ENCODE measurements at regions not wholly inside any gene's neighbourhood (a gene's known extent, or its start where the extent isn't known, plus 50 kb on each side); places are given as distances from the start of the nearest gene placed in this dataset.

DNA sequence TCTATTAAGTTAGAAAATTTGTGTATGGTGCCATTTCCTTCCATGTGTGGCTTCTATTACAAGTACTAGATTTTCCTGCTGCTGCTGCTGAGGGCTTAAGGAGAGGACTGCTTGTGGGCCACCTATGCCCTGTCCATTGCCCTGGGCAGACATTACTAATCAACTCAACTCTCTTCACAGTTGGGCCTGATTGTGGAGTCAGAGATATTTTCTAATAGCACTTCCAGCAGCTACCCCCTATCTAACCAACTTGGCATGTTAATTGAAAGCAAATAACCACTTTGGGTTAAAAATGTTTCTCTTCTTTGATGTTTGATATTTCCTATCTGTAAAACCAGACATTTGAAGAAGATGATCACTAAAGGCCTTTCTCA, 242.0 kb downstream of the EDEM1 start (continued):
- TF ChIP-seq, protein P1, sequence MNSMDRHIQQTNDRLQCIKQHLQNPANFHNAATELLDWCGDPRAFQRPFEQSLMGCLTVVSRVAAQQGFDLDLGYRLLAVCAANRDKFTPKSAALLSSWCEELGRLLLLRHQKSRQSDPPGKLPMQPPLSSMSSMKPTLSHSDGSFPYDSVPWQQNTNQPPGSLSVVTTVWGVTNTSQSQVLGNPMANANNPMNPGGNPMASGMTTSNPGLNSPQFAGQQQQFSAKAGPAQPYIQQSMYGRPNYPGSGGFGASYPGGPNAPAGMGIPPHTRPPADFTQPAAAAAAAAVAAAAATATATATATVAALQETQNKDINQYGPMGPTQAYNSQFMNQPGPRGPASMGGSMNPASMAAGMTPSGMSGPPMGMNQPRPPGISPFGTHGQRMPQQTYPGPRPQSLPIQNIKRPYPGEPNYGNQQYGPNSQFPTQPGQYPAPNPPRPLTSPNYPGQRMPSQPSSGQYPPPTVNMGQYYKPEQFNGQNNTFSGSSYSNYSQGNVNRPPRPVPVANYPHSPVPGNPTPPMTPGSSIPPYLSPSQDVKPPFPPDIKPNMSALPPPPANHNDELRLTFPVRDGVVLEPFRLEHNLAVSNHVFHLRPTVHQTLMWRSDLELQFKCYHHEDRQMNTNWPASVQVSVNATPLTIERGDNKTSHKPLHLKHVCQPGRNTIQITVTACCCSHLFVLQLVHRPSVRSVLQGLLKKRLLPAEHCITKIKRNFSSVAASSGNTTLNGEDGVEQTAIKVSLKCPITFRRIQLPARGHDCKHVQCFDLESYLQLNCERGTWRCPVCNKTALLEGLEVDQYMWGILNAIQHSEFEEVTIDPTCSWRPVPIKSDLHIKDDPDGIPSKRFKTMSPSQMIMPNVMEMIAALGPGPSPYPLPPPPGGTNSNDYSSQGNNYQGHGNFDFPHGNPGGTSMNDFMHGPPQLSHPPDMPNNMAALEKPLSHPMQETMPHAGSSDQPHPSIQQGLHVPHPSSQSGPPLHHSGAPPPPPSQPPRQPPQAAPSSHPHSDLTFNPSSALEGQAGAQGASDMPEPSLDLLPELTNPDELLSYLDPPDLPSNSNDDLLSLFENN (IDR thresholded peaks at IDR 0.05; ENCODE audit: low read depth in 2 of 2, low read length in 2 of 2): peak in 1 of 2 experiments; percentile 59; a peak in 1 of 4 replicates
- TF ChIP-seq RBFOX2 (IDR thresholded peaks at IDR 0.05; ENCODE audit: low read depth, low read length): peak; percentile 29; the same call in 1 of the 2 replicates
- TF ChIP-seq, protein P2, sequence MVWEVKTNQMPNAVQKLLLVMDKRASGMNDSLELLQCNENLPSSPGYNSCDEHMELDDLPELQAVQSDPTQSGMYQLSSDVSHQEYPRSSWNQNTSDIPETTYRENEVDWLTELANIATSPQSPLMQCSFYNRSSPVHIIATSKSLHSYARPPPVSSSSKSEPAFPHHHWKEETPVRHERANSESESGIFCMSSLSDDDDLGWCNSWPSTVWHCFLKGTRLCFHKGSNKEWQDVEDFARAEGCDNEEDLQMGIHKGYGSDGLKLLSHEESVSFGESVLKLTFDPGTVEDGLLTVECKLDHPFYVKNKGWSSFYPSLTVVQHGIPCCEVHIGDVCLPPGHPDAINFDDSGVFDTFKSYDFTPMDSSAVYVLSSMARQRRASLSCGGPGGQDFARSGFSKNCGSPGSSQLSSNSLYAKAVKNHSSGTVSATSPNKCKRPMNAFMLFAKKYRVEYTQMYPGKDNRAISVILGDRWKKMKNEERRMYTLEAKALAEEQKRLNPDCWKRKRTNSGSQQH (CRISPR knock-in tag; IDR thresholded peaks at IDR 0.05): no peak
- TF ChIP-seq, protein P3, sequence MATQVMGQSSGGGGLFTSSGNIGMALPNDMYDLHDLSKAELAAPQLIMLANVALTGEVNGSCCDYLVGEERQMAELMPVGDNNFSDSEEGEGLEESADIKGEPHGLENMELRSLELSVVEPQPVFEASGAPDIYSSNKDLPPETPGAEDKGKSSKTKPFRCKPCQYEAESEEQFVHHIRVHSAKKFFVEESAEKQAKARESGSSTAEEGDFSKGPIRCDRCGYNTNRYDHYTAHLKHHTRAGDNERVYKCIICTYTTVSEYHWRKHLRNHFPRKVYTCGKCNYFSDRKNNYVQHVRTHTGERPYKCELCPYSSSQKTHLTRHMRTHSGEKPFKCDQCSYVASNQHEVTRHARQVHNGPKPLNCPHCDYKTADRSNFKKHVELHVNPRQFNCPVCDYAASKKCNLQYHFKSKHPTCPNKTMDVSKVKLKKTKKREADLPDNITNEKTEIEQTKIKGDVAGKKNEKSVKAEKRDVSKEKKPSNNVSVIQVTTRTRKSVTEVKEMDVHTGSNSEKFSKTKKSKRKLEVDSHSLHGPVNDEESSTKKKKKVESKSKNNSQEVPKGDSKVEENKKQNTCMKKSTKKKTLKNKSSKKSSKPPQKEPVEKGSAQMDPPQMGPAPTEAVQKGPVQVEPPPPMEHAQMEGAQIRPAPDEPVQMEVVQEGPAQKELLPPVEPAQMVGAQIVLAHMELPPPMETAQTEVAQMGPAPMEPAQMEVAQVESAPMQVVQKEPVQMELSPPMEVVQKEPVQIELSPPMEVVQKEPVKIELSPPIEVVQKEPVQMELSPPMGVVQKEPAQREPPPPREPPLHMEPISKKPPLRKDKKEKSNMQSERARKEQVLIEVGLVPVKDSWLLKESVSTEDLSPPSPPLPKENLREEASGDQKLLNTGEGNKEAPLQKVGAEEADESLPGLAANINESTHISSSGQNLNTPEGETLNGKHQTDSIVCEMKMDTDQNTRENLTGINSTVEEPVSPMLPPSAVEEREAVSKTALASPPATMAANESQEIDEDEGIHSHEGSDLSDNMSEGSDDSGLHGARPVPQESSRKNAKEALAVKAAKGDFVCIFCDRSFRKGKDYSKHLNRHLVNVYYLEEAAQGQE (IDR thresholded peaks at IDR 0.05; ENCODE audit: borderline replicate concordance): peak; percentile 50
- TF ChIP-seq, protein P3 (CRISPR knock-in tag; IDR thresholded peaks at IDR 0.05; ENCODE audit: low read depth): no peak
- TF ChIP-seq PML (IDR thresholded peaks at IDR 0.05; ENCODE audit: low read length): no peak
- TF ChIP-seq DDX20 (tag; IDR thresholded peaks at IDR 0.05; ENCODE audit: low read depth): peak; percentile 52; the same call in 1 of the 2 replicates
- TF ChIP-seq, protein P4, sequence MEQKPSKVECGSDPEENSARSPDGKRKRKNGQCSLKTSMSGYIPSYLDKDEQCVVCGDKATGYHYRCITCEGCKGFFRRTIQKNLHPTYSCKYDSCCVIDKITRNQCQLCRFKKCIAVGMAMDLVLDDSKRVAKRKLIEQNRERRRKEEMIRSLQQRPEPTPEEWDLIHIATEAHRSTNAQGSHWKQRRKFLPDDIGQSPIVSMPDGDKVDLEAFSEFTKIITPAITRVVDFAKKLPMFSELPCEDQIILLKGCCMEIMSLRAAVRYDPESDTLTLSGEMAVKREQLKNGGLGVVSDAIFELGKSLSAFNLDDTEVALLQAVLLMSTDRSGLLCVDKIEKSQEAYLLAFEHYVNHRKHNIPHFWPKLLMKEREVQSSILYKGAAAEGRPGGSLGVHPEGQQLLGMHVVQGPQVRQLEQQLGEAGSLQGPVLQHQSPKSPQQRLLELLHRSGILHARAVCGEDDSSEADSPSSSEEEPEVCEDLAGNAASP (IDR thresholded peaks at IDR 0.05): no peak
- TF ChIP-seq CBFA2T2 (conservative IDR thresholded peaks at IDR 0.05): 0 out of 2 replicates have a peak, but pooled peaks have one; percentile 12
- TF ChIP-seq GTF2A2 (tag; IDR thresholded peaks at IDR 0.05): peak; percentile 72; the same call in 1 of the 2 replicates
- TF ChIP-seq, protein P5, sequence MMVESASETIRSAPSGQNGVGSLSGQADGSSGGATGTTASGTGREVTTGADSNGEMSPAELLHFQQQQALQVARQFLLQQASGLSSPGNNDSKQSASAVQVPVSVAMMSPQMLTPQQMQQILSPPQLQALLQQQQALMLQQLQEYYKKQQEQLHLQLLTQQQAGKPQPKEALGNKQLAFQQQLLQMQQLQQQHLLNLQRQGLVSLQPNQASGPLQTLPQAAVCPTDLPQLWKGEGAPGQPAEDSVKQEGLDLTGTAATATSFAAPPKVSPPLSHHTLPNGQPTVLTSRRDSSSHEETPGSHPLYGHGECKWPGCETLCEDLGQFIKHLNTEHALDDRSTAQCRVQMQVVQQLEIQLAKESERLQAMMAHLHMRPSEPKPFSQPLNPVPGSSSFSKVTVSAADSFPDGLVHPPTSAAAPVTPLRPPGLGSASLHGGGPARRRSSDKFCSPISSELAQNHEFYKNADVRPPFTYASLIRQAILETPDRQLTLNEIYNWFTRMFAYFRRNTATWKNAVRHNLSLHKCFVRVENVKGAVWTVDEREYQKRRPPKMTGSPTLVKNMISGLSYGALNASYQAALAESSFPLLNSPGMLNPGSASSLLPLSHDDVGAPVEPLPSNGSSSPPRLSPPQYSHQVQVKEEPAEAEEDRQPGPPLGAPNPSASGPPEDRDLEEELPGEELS (CRISPR knock-in tag; IDR thresholded peaks at IDR 0.05; ENCODE audit: borderline replicate concordance): no peak
